OCI-LY3 (cell line): ENCODE measurements at regions not wholly inside any gene's neighbourhood (a gene's known extent, or its start where the extent isn't known, plus 50 kb on each side); places are given as distances from the start of the nearest gene placed in this dataset.

ENCODE experiments used
- CTCF ChIP-seq: fragments of 200-600, 300-600 bp; sonication (generic); IDR thresholded peaks from 2 replicates; pipeline ENCODE4 v1.5.1; 2014; ENCODE audit warnings: antibody characterized with exemption, low read length, low read depth
- EZH2phosphoT487 ChIP-seq: fragments of 200-600 bp; shearing (Covaris generic); IDR thresholded peaks from 2 replicates; pipeline ENCODE4 v1.6.1; 2018; ENCODE audit warnings: antibody characterized with exemption, mixed run types, low read depth

DNA sequence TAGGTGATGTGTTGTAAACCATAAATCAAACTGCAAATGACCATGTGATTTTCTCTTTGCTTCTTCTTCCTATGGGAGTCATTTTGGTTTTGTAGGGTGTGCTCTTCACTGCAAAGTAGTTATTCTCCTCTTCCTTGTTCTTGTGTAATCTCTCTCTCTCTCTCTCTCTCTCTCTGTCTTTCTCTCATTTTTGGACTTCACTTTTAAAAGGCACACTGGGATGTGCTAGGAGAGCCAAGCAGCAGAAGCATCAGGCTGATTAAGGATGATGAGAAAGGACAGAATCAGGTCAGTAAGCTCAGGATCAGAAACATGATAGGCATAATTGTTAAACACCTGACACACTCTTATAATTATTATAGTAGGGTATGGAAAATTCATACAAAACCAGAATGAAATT lies 505.3 kb upstream of the ZNF608 start:
- TF ChIP-seq CTCF: no peak
- no peak for TF ChIP-seq EZH2phosphoT487
